HG03460 (cell line): ENCODE measurements at regions not wholly inside any gene's neighbourhood (a gene's known extent, or its start where the extent isn't known, plus 50 kb on each side); places are given as distances from the start of the nearest gene placed in this dataset.

Source experiments
- ATAC-seq: cut with Tn5 transposase; IDR thresholded peaks from one replicate; pipeline ENCODE4 v1.9.1; 2021; ENCODE audit not compliant: unreplicated experiment

DNA sequence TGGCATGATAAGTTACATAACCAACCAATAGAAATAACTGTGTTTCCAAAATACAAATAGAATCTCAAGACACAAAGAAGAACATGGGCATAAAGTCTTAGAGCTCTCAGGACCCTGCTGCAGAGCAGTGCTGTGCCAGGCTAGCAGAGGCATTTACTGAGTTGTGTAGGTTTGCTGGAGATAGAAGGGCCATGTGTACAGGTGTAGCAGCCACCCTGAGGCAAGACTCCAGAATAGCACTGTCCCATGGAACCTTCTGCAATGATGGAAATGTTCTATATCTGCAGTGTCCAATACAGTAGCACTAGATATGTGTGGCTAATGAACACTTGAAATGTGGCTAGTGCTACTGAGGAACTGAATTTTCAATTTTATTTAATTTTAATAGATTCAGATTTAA lies 267.0 kb upstream of the UMPS start:
- ATAC-seq: no peak

DNA sequence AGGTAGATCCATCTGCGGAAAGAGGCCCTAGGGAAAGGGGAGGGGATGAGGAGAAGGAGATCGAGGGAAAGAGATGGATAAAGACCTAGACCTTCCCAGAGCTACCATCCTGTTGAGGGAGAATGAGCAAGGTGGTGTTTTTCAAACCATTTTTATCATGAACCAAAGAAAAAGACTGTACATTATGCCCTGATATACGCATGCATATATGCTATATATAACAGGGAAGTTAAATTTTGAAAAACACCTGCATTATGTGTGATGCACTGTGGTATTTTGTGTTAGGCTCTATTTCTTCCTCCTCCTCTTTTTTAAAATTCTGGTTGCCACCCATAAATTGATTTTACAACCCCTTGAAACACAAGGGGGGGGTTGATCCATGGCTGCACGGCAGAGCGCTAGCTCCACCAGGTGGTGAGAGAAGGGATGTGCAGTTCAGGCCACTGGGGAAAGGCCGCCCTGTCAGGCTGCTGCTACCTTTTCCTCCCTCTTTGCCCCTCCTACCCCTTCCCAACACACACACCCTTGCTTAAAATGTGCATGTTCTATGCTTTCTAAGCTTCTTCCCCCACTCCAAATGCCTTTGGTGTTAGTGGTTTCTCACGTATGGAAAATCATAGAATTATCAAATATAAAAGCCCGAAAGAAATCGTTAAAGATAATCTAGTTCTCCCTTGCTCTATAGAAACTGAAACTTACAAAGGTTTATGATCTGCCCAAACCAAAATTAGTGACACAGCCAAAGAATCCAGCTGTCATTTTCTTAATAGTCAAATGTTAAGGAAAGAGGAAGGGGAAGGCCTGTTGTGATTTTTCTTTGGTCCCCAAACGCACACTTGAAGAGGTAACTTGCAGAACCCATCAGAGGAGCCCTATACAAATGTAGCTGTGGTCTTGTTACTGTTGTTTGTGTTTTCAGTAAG lies 262.0 kb upstream of the UMPS start:
- ATAC-seq: no peak

DNA sequence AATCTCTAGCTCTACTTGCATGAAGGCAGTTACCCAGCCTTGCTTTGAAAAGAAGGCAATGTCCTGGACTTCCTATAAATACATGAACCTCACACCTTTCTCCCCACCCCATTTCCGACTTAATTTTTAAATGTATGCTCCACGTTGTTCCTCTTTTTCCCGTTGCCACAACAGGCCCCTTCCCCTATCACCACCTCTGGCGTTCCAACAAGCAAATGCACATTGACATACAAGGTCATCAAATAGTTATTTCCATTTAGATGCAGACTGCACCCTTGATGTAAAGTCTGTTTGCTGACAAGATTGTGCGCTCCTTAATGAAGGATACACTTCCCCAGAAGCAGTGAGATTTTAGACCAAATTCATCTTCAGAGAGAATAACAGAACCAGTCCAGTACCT lies 260.7 kb upstream of the UMPS start:
- ATAC-seq: no peak

DNA sequence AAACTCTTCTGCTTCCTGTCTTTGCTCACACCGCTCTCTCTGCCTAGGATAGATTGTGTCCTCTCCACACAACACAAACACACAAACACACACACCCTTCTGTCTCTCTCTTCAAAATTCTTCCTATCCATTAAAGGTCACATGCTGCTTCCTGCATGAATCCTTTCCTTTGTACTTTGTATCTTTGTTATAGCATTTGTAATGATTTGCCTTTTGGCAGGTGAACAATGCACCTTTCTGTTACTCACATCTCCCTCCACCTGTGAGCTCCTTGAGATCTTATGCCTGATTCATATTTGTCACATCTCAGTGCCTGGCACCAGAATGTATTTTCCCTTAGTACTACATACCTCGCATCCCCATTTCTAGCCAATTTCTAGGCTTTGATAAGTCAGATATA lies 251.4 kb upstream of the UMPS start:
- ATAC-seq: no peak

GRCh38 chr3:124483915-124484470 lies 246.3 kb upstream of the UMPS start:
- no peak for ATAC-seq

GRCh38 chr3:124486324-124486723 lies 243.9 kb upstream of the UMPS start:
- no peak for ATAC-seq

GRCh38 chr3:124489506-124489905 lies 240.7 kb upstream of the UMPS start:
- ATAC-seq: no peak

- ATAC-seq: no peak
Observed at GRCh38 chr3:124491098-124491497, 239.2 kb upstream of the UMPS start.

DNA sequence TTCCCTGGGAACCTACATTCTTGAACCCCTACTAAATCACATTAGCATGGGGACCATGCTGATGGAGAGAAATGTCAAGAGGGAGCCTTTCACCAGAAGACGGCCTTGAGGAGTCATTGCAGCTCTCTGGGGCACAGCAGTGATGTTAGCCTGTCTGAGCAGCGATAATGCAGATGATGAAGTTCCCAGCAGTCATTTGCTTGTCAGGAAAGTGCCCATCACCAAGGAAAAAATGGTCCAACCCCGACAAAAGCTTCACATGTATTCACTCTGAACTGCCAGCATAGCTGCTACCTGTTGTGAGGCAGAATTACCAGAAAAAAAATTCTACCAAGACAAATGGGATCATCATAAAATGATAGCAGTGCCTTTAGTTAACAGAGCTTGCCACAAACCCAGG lies 238.4 kb upstream of the UMPS start:
- no peak for ATAC-seq

GRCh38 chr3:124492824-124493223 lies 237.4 kb upstream of the UMPS start:
- ATAC-seq: no peak

GRCh38 chr3:124496061-124496460 lies 234.2 kb upstream of the UMPS start:
- no peak for ATAC-seq

GRCh38 chr3:124497487-124497886 lies 232.8 kb upstream of the UMPS start:
- no peak for ATAC-seq

DNA sequence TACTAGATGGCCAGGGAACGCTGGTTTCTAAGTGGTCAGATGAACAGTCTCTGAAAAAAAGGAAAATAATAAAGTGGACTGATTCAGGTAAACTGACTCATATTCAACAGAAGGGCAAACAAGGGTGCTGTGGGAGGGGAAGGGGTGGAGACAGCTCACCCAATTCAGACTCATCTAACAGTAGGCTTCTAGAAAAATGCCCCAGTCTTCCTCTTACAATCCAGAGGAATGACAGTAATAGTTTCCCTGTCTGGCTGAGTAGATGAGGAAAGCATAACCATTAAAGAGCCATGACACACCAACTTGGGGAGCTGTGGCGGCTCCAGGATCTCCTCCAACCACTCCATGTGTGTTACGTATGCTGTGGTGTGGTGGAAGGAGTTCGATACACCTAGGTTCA lies 231.4 kb upstream of the UMPS start:
- no peak for ATAC-seq

- ATAC-seq: no peak
Observed at GRCh38 chr3:124504332-124505059, 225.8 kb upstream of the UMPS start.

GRCh38 chr3:124509884-124510283 lies 220.4 kb upstream of the UMPS start:
- ATAC-seq: no peak

GRCh38 chr3:124510290-124510689 lies 220.0 kb upstream of the UMPS start:
- no peak for ATAC-seq

GRCh38 chr3:124512881-124513609 lies 217.2 kb upstream of the UMPS start:
- no peak for ATAC-seq

GRCh38 chr3:124513610-124513997 lies 216.6 kb upstream of the UMPS start:
- ATAC-seq: no peak

- ATAC-seq: no peak
Observed at GRCh38 chr3:124514683-124515082, 215.6 kb upstream of the UMPS start.

DNA sequence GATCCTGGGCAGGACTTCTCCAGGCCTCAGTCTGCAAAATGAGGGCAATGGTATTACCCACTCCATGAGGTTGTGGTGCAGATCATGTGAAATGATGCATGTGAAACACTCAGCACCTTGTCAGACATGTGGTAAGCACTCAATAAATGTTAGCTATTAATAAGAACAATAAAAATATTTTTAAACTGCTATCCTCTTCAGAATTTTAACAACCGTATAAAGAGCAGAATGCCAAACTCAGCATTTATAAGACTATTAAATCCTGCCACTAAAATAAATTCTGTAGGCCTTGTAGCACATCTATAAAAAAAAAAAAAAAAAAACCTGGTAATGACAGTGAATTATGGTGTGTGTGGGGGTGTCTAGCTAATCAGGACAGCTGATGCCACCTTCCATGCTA lies 213.9 kb upstream of the UMPS start:
- ATAC-seq: no peak

- no peak for ATAC-seq
Observed at GRCh38 chr3:124517306-124517705, 212.9 kb upstream of the UMPS start.
